HG03469 (cell line): ENCODE measurements at regions not wholly inside any gene's neighbourhood (a gene's known extent, or its start where the extent isn't known, plus 50 kb on each side); places are given as distances from the start of the nearest gene placed in this dataset.

Experiments
- ATAC-seq: cut with Tn5 transposase; IDR thresholded peaks from one replicate; pipeline ENCODE4 v1.9.1; 2021; ENCODE audit warnings: mild to moderate bottlenecking, moderate library complexity, moderate number of reproducible peaks; ENCODE audit not compliant: unreplicated experiment

- no peak for ATAC-seq
Observed at GRCh38 chr5:60387051-60387440, 312.9 kb downstream of the DEPDC1B start.

- no peak for ATAC-seq
Observed at GRCh38 chr5:60386436-60387050, 313.4 kb downstream of the DEPDC1B start.

GRCh38 chr5:60382716-60383115 lies 317.2 kb downstream of the DEPDC1B start:
- no peak for ATAC-seq

- peak; percentile 33 for ATAC-seq
Observed at GRCh38 chr5:60379907-60380306, 320.1 kb downstream of the DEPDC1B start.

GRCh38 chr5:60377826-60378225 lies 322.1 kb downstream of the DEPDC1B start:
- no peak for ATAC-seq

- ATAC-seq = no peak
Observed at GRCh38 chr5:60376860-60377259, 323.1 kb downstream of the DEPDC1B start.

GRCh38 chr5:60374409-60374808 lies 325.6 kb downstream of the DEPDC1B start:
- ATAC-seq = no peak

- no peak for ATAC-seq
Observed at GRCh38 chr5:60372786-60373185, 327.2 kb downstream of the DEPDC1B start.

- no peak for ATAC-seq
Observed at GRCh38 chr5:60371065-60371464, 328.9 kb downstream of the DEPDC1B start.

GRCh38 chr5:60370508-60370907 lies 329.5 kb downstream of the DEPDC1B start:
- ATAC-seq = no peak

GRCh38 chr5:60369391-60369790 lies 330.6 kb downstream of the DEPDC1B start:
- no peak for ATAC-seq

- no peak for ATAC-seq
Observed at GRCh38 chr5:60368100-60368499, 331.9 kb downstream of the DEPDC1B start.

GRCh38 chr5:60366489-60366888 lies 333.5 kb downstream of the DEPDC1B start:
- no peak for ATAC-seq

GRCh38 chr5:60365001-60365400 lies 335.0 kb downstream of the DEPDC1B start:
- ATAC-seq = no peak

GRCh38 chr5:60362158-60362557 lies 337.8 kb downstream of the DEPDC1B start:
- no peak for ATAC-seq

GRCh38 chr5:60360355-60360754 lies 339.6 kb downstream of the DEPDC1B start:
- ATAC-seq = no peak

GRCh38 chr5:60357302-60357701 lies 342.7 kb downstream of the DEPDC1B start:
- ATAC-seq = no peak

GRCh38 chr5:60356745-60357144 lies 343.2 kb downstream of the DEPDC1B start:
- no peak for ATAC-seq

- no peak for ATAC-seq
Observed at GRCh38 chr5:60355181-60355580, 344.8 kb downstream of the DEPDC1B start.

- ATAC-seq = no peak
Observed at GRCh38 chr5:60354311-60354710, 345.7 kb downstream of the DEPDC1B start.

- no peak for ATAC-seq
Observed at GRCh38 chr5:60352992-60353599, 346.9 kb downstream of the DEPDC1B start.

- no peak for ATAC-seq
Observed at GRCh38 chr5:60350794-60351193, 349.2 kb downstream of the DEPDC1B start.

- no peak for ATAC-seq
Observed at GRCh38 chr5:60349891-60350415, 350.0 kb downstream of the DEPDC1B start.
